ENCODE measurements at regions not wholly inside any gene's neighbourhood (a gene's known extent, or its start where the extent isn't known, plus 50 kb on each side); places are given as distances from the start of the nearest gene placed in this dataset.
"Not testable (repeated sequence)": the region's sequence is repeated elsewhere in the genome, so short reads cannot be mapped to it uniquely, and the experiment has no call there.

GRCh38 chr4:66797608-66798007, 747.7 kb downstream of the CENPC start:
- no peak for DNase-seq

- no peak for DNase-seq
These were observed 749.6 kb downstream of the CENPC start for GRCh38 chr4:66795724-66796123.

DNA sequence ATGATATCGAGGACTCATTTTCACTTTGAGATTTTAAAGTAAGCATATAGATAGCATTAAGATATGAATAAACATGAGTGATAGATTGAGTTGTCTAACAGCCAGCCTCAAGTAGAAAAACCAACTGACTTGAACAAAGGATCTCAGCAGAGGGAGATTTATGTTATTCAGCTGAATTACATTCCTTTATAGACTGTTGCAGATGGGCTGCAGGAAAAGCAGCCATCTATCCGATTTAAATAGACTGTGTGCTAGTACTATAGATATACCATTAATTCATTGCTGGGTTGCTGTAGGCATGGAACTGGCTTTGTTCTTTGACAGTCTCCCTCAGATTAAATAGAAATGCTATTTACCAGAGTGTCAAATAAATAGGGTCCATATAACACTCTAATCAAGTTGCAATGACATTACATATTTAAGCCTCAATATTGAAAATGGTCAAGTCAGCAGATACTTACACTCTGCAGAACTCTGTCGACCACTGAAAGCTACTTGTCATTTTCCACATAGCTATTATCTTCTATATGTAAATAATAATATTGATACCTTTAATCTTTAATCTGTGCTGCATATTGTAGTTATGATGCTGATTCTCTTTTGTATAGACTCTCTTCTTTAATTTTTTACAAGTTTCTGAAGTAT, 750.8 kb downstream of the CENPC start:
- DNase-seq: no peak

DNA sequence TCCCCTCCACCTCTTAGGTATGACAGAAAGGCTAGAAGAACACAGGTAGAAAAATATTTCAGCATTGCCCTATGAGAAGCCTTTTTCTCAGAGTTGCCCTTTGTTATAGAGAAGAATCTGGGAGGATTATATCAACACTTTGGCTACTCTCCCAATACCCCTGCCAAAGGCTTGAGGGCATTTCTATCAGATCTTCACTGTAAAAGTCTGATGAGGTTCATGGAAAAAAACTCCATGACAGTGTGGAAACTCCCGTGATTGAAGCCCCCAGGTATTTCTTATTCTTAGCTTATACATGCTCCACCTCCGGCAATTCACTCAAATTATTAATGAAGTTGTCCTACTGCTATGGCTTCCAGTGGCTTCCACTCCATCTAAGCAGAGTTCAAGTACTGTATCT, 753.6 kb downstream of the CENPC start:
- no peak for DNase-seq

DNA sequence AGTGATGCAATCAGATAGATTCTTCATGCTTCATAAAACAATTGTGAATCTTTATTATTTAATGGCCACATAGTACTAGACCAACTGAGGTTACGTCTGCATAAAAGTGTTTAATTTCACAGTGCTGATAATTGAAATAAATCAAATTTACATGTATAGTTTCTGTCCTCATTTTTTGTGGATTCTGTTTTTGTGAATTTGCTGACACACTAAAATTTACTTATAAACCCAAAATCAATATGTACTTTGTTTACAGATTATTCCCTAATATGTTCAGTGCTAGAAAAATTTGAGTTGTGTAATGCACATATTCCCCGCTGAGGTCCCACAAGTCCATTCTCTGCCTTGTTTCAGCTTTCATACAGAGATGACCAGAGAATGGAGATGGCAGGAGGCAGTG, 759.8 kb downstream of the CENPC start:
- no peak for DNase-seq

GRCh38 chr4:66782751-66783150, 762.6 kb downstream of the CENPC start:
- not testable (repeated sequence) for DNase-seq

DNA sequence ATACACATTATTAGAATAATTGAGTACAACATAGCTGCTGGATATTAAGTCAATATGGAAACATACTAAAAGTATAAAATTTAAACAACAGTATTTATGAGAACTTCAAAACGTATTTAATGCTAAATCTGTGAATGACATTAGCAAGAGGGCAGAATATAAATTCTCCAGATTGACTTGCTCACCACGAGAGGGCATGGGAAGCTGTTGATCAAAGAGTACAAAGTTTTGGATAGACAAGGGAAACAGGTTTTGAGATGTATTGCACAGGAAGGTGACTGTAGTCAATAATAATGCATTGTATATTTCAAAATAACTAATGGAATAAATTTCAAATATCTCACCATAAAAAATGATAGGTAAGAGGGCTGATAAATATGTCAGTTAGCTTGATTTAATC, 768.2 kb downstream of the CENPC start:
- DNase-seq: no peak

DNA sequence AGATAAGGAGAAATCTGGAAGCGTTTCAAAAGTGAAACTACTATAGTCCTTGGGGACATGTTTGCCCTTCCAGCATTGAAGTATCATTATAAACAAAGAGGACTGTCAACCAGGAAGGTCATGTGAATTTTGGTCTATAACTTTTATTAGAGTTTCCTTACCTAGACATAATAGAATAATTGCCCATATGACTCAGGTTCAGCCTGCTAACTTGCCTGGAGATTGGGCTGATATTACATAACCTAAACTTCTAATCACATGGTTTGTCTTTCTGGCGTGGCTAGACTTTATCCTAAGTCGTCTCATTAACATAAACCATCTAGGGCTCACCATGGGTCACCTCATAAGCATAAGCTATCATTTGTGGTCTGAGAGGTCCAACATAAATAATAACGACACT, 775.9 kb downstream of the CENPC start:
- DNase-seq: no peak

- no peak for DNase-seq
These were observed 777.9 kb downstream of the CENPC start for GRCh38 chr4:66767442-66767841.

GRCh38 chr4:66766557-66766956, 778.7 kb downstream of the CENPC start:
- no peak for DNase-seq

DNA sequence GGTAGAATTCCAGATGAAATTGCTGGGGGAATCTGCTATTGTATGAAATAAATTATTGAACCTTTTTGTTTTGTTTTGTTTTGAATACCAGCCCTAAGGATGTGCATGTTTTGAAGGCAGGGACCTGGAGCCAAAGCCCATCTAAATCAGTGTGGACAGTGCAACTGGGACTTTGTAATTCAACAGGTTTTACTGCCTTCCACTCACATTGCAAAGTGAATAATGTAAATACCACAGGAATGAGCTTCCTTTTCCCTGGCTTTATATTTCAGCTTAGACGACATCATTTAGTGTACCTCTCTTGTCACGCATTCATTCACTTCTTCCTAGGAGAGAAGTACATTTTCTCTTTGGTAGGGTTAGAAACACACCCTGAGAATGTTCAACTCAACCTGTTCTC, 795.0 kb downstream of the CENPC start:
- no peak for DNase-seq

GRCh38 chr4:66746918-66747317, 798.4 kb downstream of the CENPC start:
- not testable (repeated sequence) for DNase-seq

- no peak for DNase-seq
These were observed 804.2 kb downstream of the CENPC start for GRCh38 chr4:66741081-66741480.

DNA sequence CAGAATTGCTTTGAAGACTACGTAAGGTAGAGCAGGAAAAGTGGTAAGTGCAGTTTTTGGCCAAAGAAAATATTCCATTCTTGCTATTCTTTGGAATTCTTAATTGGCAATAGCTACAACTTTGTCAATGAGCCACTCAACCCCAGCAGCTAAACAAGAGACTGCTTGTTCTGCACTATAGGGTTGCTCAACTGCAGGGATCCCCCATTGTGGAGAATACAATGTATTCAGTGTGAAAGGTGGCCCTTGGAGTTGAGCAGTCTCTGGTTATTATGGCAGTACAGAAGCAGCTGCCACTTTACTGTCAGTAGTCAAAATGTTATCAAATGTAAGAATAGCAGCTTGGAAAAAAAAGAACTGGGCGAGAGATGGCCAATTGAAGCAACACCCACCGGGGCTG, 808.7 kb downstream of the CENPC start:
- DNase-seq: peak; percentile 27

GRCh38 chr4:66728280-66728679, 817.0 kb downstream of the CENPC start:
- no peak for DNase-seq

GRCh38 chr4:66712301-66712921, 832.9 kb downstream of the CENPC start:
- not testable (repeated sequence) for DNase-seq

GRCh38 chr4:66704243-66704642, 841.1 kb downstream of the CENPC start:
- no peak for DNase-seq

DNA sequence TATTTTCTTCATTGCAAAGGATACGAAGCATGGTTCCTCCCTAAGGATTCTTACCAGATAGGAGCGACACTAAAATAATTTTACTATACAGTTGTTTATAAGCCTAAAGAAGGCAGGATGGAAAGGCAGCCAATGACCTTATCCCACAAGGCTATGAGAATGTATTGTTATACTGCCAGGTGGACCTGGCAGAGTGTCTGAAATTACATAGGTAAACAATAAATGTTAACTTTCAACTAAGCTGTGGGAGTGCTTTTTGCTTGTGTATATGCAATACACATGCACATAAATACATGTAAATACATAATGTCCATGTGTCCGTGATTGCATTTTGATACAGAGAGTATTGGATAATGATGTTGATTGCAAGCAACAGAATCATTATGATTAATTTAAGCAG, 850.6 kb downstream of the CENPC start:
- DNase-seq: no peak

- no peak for DNase-seq
These were observed 851.6 kb downstream of the CENPC start for GRCh38 chr4:66693694-66694093.

GRCh38 chr4:66691101-66691500, 854.2 kb downstream of the CENPC start:
- DNase-seq: no peak

DNA sequence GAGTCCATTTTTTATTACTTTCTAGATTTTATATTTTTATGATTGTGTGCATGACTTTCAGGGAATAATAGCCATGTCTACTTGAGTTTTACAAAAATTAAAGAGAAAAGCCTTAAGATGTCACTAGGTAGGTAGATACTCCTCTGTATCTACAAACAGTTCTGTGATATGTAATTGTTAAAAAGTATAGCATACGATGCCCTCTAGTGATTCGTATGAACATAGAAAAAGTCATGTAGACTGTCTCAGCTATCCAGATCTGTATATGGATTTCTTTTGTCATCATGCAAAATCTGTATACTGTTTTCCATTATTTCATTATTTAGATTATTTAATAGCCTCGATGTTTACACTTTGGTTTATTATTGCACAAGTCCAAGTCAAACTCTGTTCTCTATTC, 856.6 kb downstream of the CENPC start:
- DNase-seq: no peak

- DNase-seq: no peak
These were observed 857.8 kb downstream of the CENPC start for GRCh38 chr4:66687459-66687858.

DNA sequence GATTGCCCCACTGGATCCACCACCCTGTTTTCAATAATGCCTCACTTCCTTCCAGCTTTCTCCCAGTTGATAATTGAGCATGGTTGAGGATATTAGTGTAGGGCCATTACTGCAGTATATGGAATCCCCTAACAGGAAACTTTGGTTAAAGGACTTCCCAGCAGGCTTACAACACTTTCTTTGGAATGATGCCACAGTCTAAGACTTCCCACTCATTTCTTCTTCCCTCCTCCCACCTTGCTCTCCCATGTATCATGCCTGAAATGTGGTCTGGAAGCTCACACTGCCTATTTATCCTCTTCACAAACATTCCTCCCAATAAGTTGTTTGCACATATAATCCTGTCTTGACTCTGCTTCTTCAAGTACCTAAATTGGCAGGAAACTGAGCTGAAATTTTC, 863.3 kb downstream of the CENPC start:
- no peak for DNase-seq

DNA sequence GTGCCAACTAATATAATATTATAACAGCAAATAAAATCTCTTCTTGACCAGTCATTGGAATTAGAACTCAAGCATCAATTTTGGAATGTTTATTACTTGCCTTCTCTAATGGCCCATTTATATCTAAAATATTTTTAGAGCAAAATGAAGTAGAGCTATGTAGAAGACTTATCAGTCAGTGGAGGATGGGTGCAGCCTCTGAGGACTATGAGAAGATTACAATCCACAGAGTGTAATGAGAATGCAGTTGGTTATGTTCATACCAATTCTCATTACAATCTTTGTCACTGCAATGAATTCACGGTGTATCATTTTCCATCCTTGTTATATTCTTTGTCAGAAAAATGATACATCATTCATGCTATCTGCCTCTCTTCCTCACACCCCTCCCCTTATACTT, 878.1 kb downstream of the CENPC start:
- DNase-seq: no peak

- DNase-seq: no peak
These were observed 882.7 kb downstream of the CENPC start for GRCh38 chr4:66662620-66663019.
